Liver (tissue), 7 donors: ENCODE measurements at regions not wholly inside any gene's neighbourhood (a gene's known extent, or its start where the extent isn't known, plus 50 kb on each side); places are given as distances from the start of the nearest gene placed in this dataset.

Experiments
- DNase-seq: peaks from one replicate; pipeline ENCODE4 v3.0.0-alpha.2; 2017; ENCODE audit warnings: low spot score
- H3K27ac ChIP-seq, 2 donors: one replicate each; pipeline ENCODE4 v1.7.0; 2013; ENCODE audit warnings: inconsistent platforms in 2 of 2, low read length in 2 of 2, control low read depth in 1 of 2, low read depth in 1 of 2, mild to moderate bottlenecking in 1 of 2
- H3K27me3 ChIP-seq, 4 donors: one replicate each; pipeline versions ENCODE4 v1.6.1 to v1.7.0; 2013; ENCODE audit warnings: low read length in 3 of 4, inconsistent platforms in 1 of 4, mild to moderate bottlenecking in 1 of 4, moderate library complexity in 1 of 4; ENCODE audit not compliant: control insufficient read depth in 4 of 4, insufficient read depth in 4 of 4
- H3K36me3 ChIP-seq, 4 donors: one replicate each; pipeline versions ENCODE4 v1.6.1 to v1.7.0; 2013; ENCODE audit warnings: low read length in 3 of 4, mild to moderate bottlenecking in 3 of 4, low read depth in 1 of 4, moderate library complexity in 1 of 4; ENCODE audit not compliant: control insufficient read depth in 4 of 4, insufficient read depth in 3 of 4
- H3K4me1 ChIP-seq, 4 donors: one replicate each; pipeline versions ENCODE4 v1.6.1 to v1.7.0; 2013; ENCODE audit warnings: low read length in 3 of 4, mild to moderate bottlenecking in 3 of 4, moderate library complexity in 1 of 4; ENCODE audit not compliant: control insufficient read depth in 4 of 4, insufficient read depth in 4 of 4
- H3K4me3 ChIP-seq, 3 donors: one replicate each; pipeline versions ENCODE4 v1.6.1 to v1.7.0; 2013; ENCODE audit warnings: low read length in 3 of 3, control low read depth in 1 of 3, low read depth in 1 of 3, mild to moderate bottlenecking in 1 of 3
- H3K9ac ChIP-seq, 2 donors: one replicate each; pipeline ENCODE4 v1.7.0; 2013; ENCODE audit warnings: low read length in 2 of 2, mild to moderate bottlenecking in 2 of 2, moderate library complexity in 2 of 2, control low read depth in 1 of 2, low read depth in 1 of 2
- H3K9me3 ChIP-seq, 4 donors: one replicate each; pipeline versions ENCODE4 v1.6.1 to v1.7.0; 2013; ENCODE audit warnings: low read length in 3 of 4; ENCODE audit not compliant: control insufficient read depth in 4 of 4
- ATF3 ChIP-seq: IDR thresholded peaks from 2 replicates; pipeline ENCODE4 v1.6.1; 2016; ENCODE audit warnings: antibody characterized with exemption
- EGR1 ChIP-seq, 2 donors: IDR thresholded peaks; 2 replicates each; pipeline ENCODE4 v1.6.1; 2016 to 2018; ENCODE audit warnings: antibody characterized with exemption in 2 of 2, low read depth in 2 of 2
- FOXA2 ChIP-seq: IDR thresholded peaks from 2 replicates; pipeline ENCODE4 v1.6.1; 2016; ENCODE audit warnings: antibody characterized with exemption
- GABPA ChIP-seq, 2 donors: IDR thresholded peaks in 1 of 2; conservative IDR thresholded peaks in 1 of 2; 2 replicates each; pipeline ENCODE4 v1.6.1; 2016; ENCODE audit warnings: antibody characterized with exemption in 2 of 2, mild to moderate bottlenecking in 1 of 2, moderate library complexity in 1 of 2
- HNF4A ChIP-seq, 2 donors: conservative IDR thresholded peaks; 2 replicates each; pipeline ENCODE4 v1.6.1; 2016; ENCODE audit warnings: antibody characterized with exemption in 2 of 2, mild to moderate bottlenecking in 2 of 2
- MAX ChIP-seq: IDR thresholded peaks from 2 replicates; pipeline ENCODE4 v1.6.1; 2016; ENCODE audit warnings: antibody characterized with exemption
- NR2F2 ChIP-seq: IDR thresholded peaks from 2 replicates; pipeline ENCODE4 v1.6.1; 2016; ENCODE audit warnings: antibody characterized with exemption
- RAD21 ChIP-seq, 2 donors: IDR thresholded peaks; 2 replicates each; pipeline ENCODE4 v1.6.1; 2016; ENCODE audit warnings: antibody characterized with exemption in 2 of 2, mild to moderate bottlenecking in 2 of 2
- REST ChIP-seq: IDR thresholded peaks from 2 replicates; pipeline ENCODE4 v1.6.1; 2016; ENCODE audit warnings: antibody characterized with exemption, mild to moderate bottlenecking
- RXRA ChIP-seq, 2 donors: IDR thresholded peaks; 2 replicates each; pipeline ENCODE4 v1.6.1; 2017 to 2018; ENCODE audit warnings: antibody characterized with exemption in 2 of 2, mild to moderate bottlenecking in 1 of 2
- SP1 ChIP-seq: IDR thresholded peaks from 2 replicates; pipeline ENCODE4 v1.6.1; 2018; ENCODE audit warnings: antibody characterized with exemption, mild to moderate bottlenecking
- TAF1 ChIP-seq: conservative IDR thresholded peaks from 2 replicates; pipeline ENCODE4 v1.6.1; 2016; ENCODE audit warnings: antibody characterized with exemption, mild to moderate bottlenecking
- YY1 ChIP-seq: IDR thresholded peaks from 2 replicates; pipeline ENCODE4 v1.6.1; 2016; ENCODE audit warnings: antibody characterized with exemption, mild to moderate bottlenecking
- ZBTB33 ChIP-seq: IDR thresholded peaks from 2 replicates; pipeline ENCODE4 v1.6.1; 2016; ENCODE audit warnings: antibody characterized with exemption
- WGBS: extraction: QIAGEN DNeasy Blood & Tissue Kit; methylation state at CpG from one replicate; pipeline ENCODE4 v1.1.7; 2013; 5-methylcytosine and 5-hydroxymethylcytosine counted together
- donor health status: healthy.
- donor health status: healthy.
- donor health status: healthy.
- donor health status: healthy.

DNA sequence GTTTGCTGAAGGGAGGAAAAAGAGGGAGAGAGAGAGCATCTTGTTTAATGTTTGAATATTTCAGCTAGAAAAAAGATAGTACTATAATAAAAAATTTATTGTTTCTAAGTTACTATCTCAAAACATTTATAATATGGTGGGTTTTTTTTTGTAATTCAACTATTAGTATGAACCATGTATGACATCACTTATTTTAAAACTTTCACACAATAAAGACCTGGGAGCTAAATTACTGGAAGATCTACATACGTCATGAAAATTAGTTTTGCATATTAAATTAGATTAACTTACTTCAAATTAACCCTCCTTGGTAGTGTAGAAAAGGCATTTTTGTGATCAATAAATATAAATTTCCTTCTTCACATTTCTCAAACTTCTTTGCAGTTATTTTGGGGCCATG is 432.0 kb upstream of the SLIT2 start:
- Histone ChIP-seq H3K4me1 (no peaks in the 10 kb centered on the region), H3K9ac (no peak overlapping the region), H3K4me3 (no peak overlapping the region), H3K9me3 (no peaks in the 10 kb centered on the region), H3K36me3 (no peaks in the 10 kb centered on the region), H3K27ac (no peak overlapping the region), H3K27me3 (no peaks in the 10 kb centered on the region)
- DNase-seq: no peak
- TF ChIP-seq TAF1 (no peak), ATF3 (no peak), HNF4A (conservative IDR thresholded peaks at IDR 0.05) (no peak), RAD21 (IDR thresholded peaks at IDR 0.05) (no peak), GABPA (IDR thresholded peaks at IDR 0.05 in 1 of 2, conservative IDR thresholded peaks at IDR 0.05 in 1 of 2) (no peak), EGR1 (IDR thresholded peaks at IDR 0.05; ENCODE audit: low read depth in 2 of 2) (no peak), FOXA2 (no peak), REST (no peak), NR2F2 (no peak), YY1 (no peak), SP1 (no peak), RXRA (IDR thresholded peaks at IDR 0.05) (no peak), MAX (no peak), ZBTB33 (no peak)
- WGBS: 62% methylated on average over 1 of the region's 1 CpG

DNA sequence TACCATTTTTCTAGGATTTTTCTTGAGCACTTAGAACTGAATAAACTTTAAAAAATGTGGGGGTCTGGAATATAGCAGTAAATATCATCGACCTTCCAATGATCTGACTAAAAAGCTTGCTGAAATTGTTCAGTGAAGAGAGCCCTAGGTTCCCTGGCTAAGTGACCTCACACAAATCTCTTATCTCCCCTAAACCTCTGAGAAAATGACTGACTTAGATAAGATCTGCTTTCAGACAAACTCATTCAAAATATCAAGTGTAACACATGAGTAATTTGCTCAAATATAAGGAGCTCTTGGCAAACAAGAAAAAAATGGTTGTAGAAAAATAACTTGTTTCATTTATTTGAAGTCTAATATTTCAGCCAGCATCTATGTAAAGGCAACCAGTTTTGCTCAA is 441.7 kb upstream of the SLIT2 start:
- Histone ChIP-seq H3K27me3 (no peaks in the 10 kb centered on the region), H3K36me3 (no peaks in the 10 kb centered on the region), H3K9ac (no peak overlapping the region), H3K4me1 (no peaks in the 10 kb centered on the region), H3K9me3 (no peaks in the 10 kb centered on the region), H3K4me3 (no peak overlapping the region), H3K27ac (no peak overlapping the region)
- TF ChIP-seq NR2F2 (no peak), TAF1 (no peak), RAD21 (IDR thresholded peaks at IDR 0.05) (no peak), FOXA2 (no peak)
- WGBS: 45% methylated on average over 1 of the region's 1 CpG
- no peak for DNase-seq
